ENCODE measurements at regions not wholly inside any gene's neighbourhood (a gene's known extent, or its start where the extent isn't known, plus 50 kb on each side); places are given as distances from the start of the nearest gene placed in this dataset.
"Not testable (repeated sequence)": the region's sequence is repeated elsewhere in the genome, so short reads cannot be mapped to it uniquely, and the experiment has no call there.

DNA sequence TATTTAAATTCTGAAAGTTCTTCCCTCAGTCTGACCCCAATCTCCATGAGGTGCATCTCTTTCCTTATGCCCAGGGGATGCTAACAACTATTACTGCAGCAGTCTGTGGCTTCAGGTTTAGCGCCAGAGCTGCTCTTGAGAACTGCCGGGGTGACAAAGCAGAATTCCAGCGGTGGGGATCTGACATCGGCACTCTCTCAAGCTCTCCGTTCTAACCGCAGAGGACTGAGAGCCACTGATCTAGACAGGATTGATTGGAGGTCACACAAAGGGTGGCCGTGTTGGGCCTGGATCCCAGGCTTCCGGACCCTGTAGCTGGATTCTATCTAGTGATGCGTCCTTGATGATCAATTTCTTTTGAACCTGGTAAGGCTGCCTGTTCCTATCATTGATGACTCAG lies 155.6 kb upstream of the TMEM132C start:
- DNase-seq (ENCODE audit: low read depth): no peak
- H3K4me3 ChIP-seq (ENCODE audit: low read depth, low read length): no peak overlapping the region
- TF ChIP-seq, protein P1, sequence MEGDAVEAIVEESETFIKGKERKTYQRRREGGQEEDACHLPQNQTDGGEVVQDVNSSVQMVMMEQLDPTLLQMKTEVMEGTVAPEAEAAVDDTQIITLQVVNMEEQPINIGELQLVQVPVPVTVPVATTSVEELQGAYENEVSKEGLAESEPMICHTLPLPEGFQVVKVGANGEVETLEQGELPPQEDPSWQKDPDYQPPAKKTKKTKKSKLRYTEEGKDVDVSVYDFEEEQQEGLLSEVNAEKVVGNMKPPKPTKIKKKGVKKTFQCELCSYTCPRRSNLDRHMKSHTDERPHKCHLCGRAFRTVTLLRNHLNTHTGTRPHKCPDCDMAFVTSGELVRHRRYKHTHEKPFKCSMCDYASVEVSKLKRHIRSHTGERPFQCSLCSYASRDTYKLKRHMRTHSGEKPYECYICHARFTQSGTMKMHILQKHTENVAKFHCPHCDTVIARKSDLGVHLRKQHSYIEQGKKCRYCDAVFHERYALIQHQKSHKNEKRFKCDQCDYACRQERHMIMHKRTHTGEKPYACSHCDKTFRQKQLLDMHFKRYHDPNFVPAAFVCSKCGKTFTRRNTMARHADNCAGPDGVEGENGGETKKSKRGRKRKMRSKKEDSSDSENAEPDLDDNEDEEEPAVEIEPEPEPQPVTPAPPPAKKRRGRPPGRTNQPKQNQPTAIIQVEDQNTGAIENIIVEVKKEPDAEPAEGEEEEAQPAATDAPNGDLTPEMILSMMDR (IDR thresholded peaks at IDR 0.05; ENCODE audit: insufficient read depth, low read depth, low read length): no peak

DNA sequence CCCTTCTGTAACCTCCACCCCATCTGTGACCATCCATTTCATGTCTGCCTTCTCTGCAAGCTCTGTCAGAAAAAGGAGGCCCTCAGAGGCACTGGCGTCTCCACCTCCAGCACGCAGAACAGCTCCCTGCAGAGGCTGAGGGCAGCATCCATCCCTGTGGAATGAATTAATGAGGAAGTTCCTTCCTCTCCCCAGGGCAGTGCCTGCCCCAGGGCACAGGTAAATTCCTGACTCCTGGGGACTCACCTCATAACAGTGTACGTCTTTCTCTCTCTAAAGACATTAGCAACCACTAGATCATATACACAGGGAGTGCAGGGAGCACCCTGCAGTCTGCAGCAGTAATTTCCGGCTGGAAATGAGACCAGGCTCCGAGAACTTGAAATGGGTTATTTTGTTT lies 155.0 kb upstream of the TMEM132C start:
- no peak overlapping the region for H3K4me3 ChIP-seq (ENCODE audit: low read depth, low read length)
- DNase-seq (ENCODE audit: low read depth): no peak
- TF ChIP-seq, protein P1 (IDR thresholded peaks at IDR 0.05; ENCODE audit: insufficient read depth, low read depth, low read length): no peak

DNA sequence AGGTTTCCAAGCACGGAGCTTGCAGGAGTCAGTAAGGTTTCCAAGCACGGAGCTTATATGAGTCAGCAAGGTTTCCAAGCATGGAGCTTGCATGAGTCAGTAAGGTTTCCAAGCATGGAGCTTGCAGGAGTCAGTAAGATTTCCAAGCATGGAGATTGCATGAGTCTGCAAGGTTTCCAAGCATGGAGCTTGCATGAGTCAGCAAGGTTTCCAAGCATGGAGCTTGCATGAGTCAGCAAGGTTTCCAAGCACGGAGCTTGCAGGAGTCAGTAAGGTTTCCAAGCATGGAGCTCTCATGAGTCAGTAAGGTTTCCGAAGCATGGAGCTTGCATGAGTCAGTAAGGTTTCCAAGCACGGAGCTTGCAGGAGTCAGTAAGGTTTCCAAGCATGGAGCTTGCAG lies 153.7 kb upstream of the TMEM132C start:
- not testable (repeated sequence) for DNase-seq (ENCODE audit: low read depth); H3K4me3 ChIP-seq (ENCODE audit: low read depth, low read length)

DNA sequence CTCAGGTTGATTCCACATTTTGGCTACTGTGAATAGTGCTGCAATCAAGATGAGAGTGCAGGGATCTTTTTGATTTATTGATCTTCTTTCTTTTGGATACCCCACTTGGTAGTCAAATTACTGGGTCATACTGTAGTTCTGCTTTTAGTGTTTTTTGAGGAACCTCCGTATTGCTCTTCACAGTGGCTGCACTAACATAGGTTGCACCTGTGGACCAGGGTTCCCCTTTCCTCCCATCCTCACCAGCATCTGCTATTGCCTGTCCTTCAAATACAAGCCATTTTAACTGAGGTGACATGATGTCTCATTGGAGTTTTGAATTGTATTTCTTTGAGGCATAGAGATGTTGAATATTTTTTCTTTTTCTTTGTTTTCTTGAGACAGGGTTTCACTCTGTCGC lies 152.5 kb upstream of the TMEM132C start:
- no peak for DNase-seq (ENCODE audit: low read depth)
- no peak overlapping the region for H3K4me3 ChIP-seq (ENCODE audit: low read depth, low read length)
- TF ChIP-seq, protein P1 (IDR thresholded peaks at IDR 0.05; ENCODE audit: insufficient read depth, low read depth, low read length): no peak

DNA sequence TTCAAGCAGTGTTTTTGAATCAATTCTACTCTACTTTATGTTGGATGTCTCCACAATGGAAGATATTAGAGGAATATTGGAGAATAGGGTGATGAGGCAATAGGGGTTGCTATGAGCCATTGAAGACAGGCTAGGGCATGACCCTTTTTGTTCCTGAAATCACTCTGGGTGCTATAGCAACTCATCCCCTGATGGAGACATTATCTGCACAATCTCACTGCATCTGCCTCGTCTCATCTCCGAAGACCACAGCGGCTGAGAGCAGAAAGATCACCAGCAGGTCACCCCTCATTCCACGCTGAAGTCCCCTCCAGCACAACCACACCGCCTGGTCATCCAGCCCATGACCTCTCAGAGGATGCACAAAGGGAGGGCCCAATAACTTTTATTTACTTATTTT lies 150.4 kb upstream of the TMEM132C start:
- H3K4me3 ChIP-seq (ENCODE audit: low read depth, low read length): no peak overlapping the region
- TF ChIP-seq, protein P1 (IDR thresholded peaks at IDR 0.05; ENCODE audit: insufficient read depth, low read depth, low read length): no peak
- DNase-seq (ENCODE audit: low read depth): no peak

DNA sequence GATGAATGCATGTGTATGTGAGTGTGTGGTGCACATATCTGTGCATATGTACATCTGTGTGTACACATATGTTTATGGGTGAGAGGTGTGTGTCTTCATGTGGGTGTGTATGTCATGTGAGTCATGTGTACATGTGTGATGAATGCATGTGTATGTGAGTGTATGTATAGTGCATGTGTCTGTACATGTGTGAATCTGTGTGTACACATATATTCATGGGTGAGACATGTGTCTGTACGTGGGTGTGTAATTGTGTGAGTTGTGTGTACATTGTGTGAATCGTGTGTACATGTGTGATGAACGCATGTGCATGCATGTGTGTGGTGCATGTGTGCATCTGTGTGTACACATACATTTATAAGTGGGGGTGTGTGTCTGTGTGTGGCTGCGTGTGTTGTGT lies 146.9 kb upstream of the TMEM132C start:
- H3K4me3 ChIP-seq (ENCODE audit: low read depth, low read length): no peak overlapping the region
- TF ChIP-seq, protein P1 (IDR thresholded peaks at IDR 0.05; ENCODE audit: insufficient read depth, low read depth, low read length): no peak
- DNase-seq (ENCODE audit: low read depth): no peak

DNA sequence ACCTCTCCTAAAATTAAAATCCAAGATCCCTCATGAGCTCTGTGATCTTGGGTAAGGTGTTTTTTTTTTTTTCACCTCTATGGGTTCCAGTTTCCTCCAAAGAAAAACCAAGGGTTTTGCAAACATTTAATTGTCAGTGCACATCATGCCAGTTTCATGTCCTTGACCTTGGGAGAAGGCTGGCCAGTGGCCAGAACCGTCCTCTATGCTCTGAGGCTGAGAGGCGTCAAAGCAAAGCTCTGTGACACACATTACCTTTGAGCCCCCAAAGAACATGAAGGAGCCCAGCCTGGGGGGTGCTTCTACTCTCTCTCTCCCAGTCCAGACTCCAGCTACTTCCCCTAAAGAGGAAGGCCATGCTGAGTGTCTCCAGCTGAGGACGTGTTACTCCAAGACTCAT lies 145.5 kb upstream of the TMEM132C start:
- DNase-seq (ENCODE audit: low read depth): no peak
- TF ChIP-seq, protein P1 (IDR thresholded peaks at IDR 0.05; ENCODE audit: insufficient read depth, low read depth, low read length): no peak
- H3K4me3 ChIP-seq (ENCODE audit: low read depth, low read length): no peak overlapping the region
